ENCODE measurements at regions not wholly inside any gene's neighbourhood (a gene's known extent, or its start where the extent isn't known, plus 50 kb on each side); places are given as distances from the start of the nearest gene placed in this dataset.

- no peak for TF ChIP-seq CTCF (IDR thresholded peaks at IDR 0.05; ENCODE audit: control insufficient read depth, extremely low read depth, insufficient read depth)
- no peak for DNase-seq (ENCODE audit: low read depth)
- H3K4me3 ChIP-seq (ENCODE audit: low read depth, low read length): no peak overlapping the region
Measured at GRCh38 chr18:55031164-55031563, 71.9 kb upstream of the CCDC68 start.

GRCh38 chr18:55024564-55024963, 65.3 kb upstream of the CCDC68 start:
- H3K4me3 ChIP-seq (ENCODE audit: low read depth, low read length): no peak overlapping the region
- no peak for TF ChIP-seq CTCF (IDR thresholded peaks at IDR 0.05; ENCODE audit: control insufficient read depth, extremely low read depth, insufficient read depth)
- DNase-seq (ENCODE audit: low read depth): no peak

- DNase-seq (ENCODE audit: low read depth): no peak
Measured at GRCh38 chr18:55018602-55019001, 59.3 kb upstream of the CCDC68 start.

GRCh38 chr18:55014095-55014494, 54.8 kb upstream of the CCDC68 start:
- H3K4me3 ChIP-seq (ENCODE audit: low read depth, low read length): no peak overlapping the region
- no peak for TF ChIP-seq CTCF (IDR thresholded peaks at IDR 0.05; ENCODE audit: control insufficient read depth, extremely low read depth, insufficient read depth)

More at GRCh38 chr18:55018602-55019001, 59.3 kb upstream of the CCDC68 start:
- no peak overlapping the region for H3K4me3 ChIP-seq (ENCODE audit: low read depth, low read length)
- TF ChIP-seq CTCF (IDR thresholded peaks at IDR 0.05; ENCODE audit: control insufficient read depth, extremely low read depth, insufficient read depth): no peak

GRCh38 chr18:55013685-55014084, 54.4 kb upstream of the CCDC68 start:
- DNase-seq (ENCODE audit: low read depth): no peak
- H3K4me3 ChIP-seq (ENCODE audit: low read depth, low read length): no peak overlapping the region
- TF ChIP-seq CTCF (IDR thresholded peaks at IDR 0.05; ENCODE audit: control insufficient read depth, extremely low read depth, insufficient read depth): no peak

More at GRCh38 chr18:55014095-55014494, 54.8 kb upstream of the CCDC68 start:
- DNase-seq (ENCODE audit: low read depth): no peak

- no peak for TF ChIP-seq CTCF (IDR thresholded peaks at IDR 0.05; ENCODE audit: control insufficient read depth, extremely low read depth, insufficient read depth)
- DNase-seq (ENCODE audit: low read depth): no peak
- no peak overlapping the region for H3K4me3 ChIP-seq (ENCODE audit: low read depth, low read length)
Measured at GRCh38 chr18:55013086-55013485, 53.8 kb upstream of the CCDC68 start.

- H3K4me3 ChIP-seq (ENCODE audit: low read depth, low read length): no peak overlapping the region
- no peak for DNase-seq (ENCODE audit: low read depth)
- TF ChIP-seq CTCF (IDR thresholded peaks at IDR 0.05; ENCODE audit: control insufficient read depth, extremely low read depth, insufficient read depth): no peak
Measured at GRCh38 chr18:55012008-55012407, 52.7 kb upstream of the CCDC68 start.
